Left ventricle myocardium inferior (tissue), 1 donor: ENCODE measurements at regions not wholly inside any gene's neighbourhood (a gene's known extent, or its start where the extent isn't known, plus 50 kb on each side); places are given as distances from the start of the nearest gene placed in this dataset.
A peak's percentile ranks its signal among the peaks of the same experiment; 100 is the strongest.

ENCODE experiments used
- DNase-seq: peaks from one replicate; pipeline ENCODE4 v3.0.0-alpha.2; 2020
- H3K27ac ChIP-seq: fragments of 200-600 bp; replicated peaks from 2 replicates; pipeline ENCODE4 v1.8.0; 2021
- H3K27me3 ChIP-seq: fragments of 200-600 bp; 2 replicates; pipeline ENCODE4 v1.8.0; 2021; ENCODE audit warnings: low read depth
- H3K36me3 ChIP-seq: fragments of 200-600 bp; 2 replicates; pipeline ENCODE4 v1.8.0; 2021
- H3K4me1 ChIP-seq: fragments of 200-600 bp; 2 replicates; pipeline ENCODE4 v1.8.0; 2021
- H3K4me3 ChIP-seq: fragments of 200-600 bp; 2 replicates; pipeline ENCODE4 v1.8.0; 2021; ENCODE audit warnings: mild to moderate bottlenecking, moderate library complexity
- H3K9me3 ChIP-seq: fragments of 200-600 bp; replicated peaks from 2 replicates; pipeline ENCODE4 v1.8.0; 2021
- intact Hi-C: fragments of 100-400 bp; cut with micrococcal nuclease; formaldehyde crosslinking; loops from one replicate; pipeline ENCODE4 v1.11.0; 2022
- TF ChIP-seq, protein P1 (sequence below): fragments of 200-600 bp; IDR thresholded peaks from 2 replicates; pipeline ENCODE4 v1.8.0; 2021; ENCODE audit warnings: antibody characterized with exemption, mild to moderate bottlenecking, borderline replicate concordance
- donor health status: DM: no; HTN: yes; CAD: no; lungs with severe emphysema.

DNA sequence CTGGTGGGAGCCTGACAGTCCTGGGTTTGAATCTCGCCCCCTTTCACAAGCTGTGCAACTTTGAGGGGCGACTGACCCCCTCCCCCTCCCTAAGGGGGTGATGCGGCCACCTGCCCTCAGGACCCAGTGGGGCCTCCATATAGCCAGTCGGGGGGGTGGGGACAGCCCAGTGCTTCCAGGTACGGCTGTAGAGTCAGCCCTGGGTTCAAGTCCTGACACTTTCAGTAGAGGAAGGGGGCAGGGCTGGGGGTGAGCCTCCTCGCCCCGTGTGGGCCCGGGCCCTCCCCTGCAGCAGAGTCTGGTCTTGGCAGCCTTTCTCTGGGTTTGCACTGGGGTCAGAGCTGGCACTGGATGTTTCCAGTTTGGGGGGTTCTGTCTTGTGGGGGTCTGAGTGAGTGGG lies 216.3 kb downstream of the C9orf50 start:
- H3K4me3 ChIP-seq, result no peak overlapping the region
- peaks cover 36% of the 10 kb centered on the region for H3K4me1 ChIP-seq
- H3K27me3 ChIP-seq, result no peaks in the 10 kb centered on the region
- no peak for DNase-seq
- H3K27ac ChIP-seq, result no peak overlapping the region
- H3K9me3 ChIP-seq, result no peaks in the 10 kb centered on the region
- H3K36me3 ChIP-seq, result no peaks in the 10 kb centered on the region
- TF ChIP-seq, protein P1, sequence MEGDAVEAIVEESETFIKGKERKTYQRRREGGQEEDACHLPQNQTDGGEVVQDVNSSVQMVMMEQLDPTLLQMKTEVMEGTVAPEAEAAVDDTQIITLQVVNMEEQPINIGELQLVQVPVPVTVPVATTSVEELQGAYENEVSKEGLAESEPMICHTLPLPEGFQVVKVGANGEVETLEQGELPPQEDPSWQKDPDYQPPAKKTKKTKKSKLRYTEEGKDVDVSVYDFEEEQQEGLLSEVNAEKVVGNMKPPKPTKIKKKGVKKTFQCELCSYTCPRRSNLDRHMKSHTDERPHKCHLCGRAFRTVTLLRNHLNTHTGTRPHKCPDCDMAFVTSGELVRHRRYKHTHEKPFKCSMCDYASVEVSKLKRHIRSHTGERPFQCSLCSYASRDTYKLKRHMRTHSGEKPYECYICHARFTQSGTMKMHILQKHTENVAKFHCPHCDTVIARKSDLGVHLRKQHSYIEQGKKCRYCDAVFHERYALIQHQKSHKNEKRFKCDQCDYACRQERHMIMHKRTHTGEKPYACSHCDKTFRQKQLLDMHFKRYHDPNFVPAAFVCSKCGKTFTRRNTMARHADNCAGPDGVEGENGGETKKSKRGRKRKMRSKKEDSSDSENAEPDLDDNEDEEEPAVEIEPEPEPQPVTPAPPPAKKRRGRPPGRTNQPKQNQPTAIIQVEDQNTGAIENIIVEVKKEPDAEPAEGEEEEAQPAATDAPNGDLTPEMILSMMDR, result no peak
- intact Hi-C loops, result no loop called here

DNA sequence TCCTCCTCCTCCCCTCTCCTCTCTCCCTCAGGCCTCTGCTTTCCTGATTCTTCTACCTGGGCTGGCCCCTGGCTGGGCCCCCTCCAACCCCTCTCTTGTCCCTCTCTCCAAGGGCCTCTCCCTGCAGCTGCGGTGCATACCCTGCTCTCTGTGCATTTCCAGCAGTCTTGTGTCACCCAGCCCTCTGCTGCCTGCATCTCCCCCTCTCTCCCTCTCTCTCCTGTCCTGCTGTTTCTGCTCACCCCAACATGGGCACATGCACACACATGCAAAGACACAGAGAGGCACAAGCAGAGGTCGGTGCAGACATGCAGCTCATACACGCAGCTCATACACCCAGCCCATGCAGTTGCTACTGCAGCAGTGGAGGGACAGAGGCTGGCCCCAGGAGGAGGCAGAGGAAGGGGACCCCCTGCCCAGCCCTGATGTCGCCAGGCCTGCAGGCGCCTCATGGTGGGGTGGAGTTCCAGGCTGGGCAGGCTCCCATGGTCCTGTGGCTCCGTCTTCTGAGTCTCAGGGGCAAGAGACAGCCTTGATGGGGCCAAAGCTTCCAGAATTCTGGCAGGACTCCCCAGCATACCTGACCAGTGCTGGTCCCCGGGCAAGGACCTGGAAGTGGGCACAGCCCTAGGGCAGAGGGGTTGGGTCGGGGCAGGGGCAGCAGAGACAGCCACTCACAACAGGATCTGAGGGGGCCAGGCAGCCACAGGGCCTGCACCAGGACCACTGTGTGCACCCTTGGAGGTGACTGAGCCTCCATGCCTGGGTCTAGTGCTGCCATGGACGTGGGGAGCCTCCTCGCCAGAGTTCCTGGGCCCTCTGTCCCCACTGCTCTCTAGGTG lies 216.9 kb downstream of the C9orf50 start:
- TF ChIP-seq, protein P1, result no peak
- no peaks in the 10 kb centered on the region for H3K9me3 ChIP-seq
- DNase-seq, result no peak
- no peaks in the 10 kb centered on the region for H3K36me3 ChIP-seq
- no peak overlapping the region for H3K4me3 ChIP-seq
- intact Hi-C loops, result no loop called here
- no peak overlapping the region for H3K27ac ChIP-seq
- peaks cover 42% of the 10 kb centered on the region for H3K4me1 ChIP-seq
- no peaks in the 10 kb centered on the region for H3K27me3 ChIP-seq

DNA sequence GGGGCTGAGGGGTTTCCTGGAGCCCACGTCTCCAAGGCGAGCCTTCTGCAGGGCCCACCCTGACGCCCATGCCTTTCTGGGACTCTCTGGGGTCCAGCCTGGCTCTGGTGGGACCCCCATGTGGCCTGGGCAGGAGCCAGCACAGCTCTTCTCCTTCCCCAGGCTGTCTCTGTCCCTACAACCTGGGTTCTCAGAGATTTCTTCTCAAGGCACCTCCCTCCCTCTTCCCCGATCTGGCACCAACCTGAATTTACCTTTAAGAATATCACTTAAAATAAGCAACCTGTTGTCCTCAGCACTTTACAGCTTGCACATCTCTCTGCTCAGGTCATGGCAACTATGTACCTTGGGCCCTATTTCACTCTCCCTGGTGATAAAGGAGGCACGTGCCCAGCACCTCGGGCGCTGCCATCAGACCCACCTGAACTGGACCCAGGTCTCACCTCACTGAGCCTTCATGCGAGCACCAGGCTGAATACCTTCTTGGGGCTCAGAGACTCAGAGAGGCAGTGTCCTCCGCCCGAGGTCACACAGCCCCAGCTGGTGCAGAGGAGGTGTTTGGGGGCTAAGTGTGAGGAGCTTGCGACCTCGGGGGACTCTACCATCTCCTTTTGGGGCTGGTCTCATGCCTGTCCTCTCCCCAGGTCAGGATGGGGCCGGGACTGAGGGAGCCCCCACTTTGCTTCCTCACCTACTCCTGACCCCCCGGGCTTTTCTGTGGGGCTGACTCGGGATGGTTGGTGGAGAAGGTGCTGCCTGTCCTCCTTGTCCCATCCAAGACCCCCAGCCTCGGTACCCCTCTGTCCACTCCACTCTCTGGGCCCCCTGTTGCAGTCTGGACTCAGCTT lies 217.7 kb downstream of the C9orf50 start:
- no peaks in the 10 kb centered on the region for H3K9me3 ChIP-seq
- TF ChIP-seq, protein P1, result no peak
- H3K4me3 ChIP-seq, result peak overlapping the region; percentile 29
- H3K27me3 ChIP-seq, result no peaks in the 10 kb centered on the region
- H3K36me3 ChIP-seq, result no peaks in the 10 kb centered on the region
- peaks cover 41% of the 10 kb centered on the region for H3K4me1 ChIP-seq
- DNase-seq, result no peak
- H3K27ac ChIP-seq, result peak overlapping the region; percentile 78
- intact Hi-C loops, result no loop called here

DNA sequence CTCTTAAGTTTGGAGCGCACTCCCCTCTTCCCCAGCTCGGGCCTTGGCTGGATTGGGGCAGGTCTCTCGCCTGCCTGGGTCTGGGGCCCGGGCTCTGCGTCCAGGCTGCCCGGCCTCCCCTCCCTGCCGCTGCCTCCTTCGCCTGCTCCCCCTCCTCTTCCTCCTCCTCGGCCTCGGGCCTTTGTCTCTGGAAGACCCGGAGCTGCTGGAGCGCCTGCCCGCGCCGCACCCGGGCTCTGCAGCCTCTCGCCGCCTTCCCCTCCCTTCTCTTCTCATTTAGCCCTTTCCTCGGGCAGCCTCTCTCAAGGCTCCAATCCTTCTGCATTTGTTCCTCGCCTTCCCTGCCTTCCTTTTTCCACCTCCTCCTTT lies 218.5 kb downstream of the C9orf50 start:
- H3K4me1 ChIP-seq, result peaks cover 39% of the 10 kb centered on the region
- no peaks in the 10 kb centered on the region for H3K9me3 ChIP-seq
- TF ChIP-seq, protein P1, result no peak
- no peaks in the 10 kb centered on the region for H3K36me3 ChIP-seq
- peak overlapping the region; percentile 78 for H3K27ac ChIP-seq
- no peak for DNase-seq
- peak overlapping the region; percentile 29 for H3K4me3 ChIP-seq
- intact Hi-C loops, result no loop called here
- H3K27me3 ChIP-seq, result no peaks in the 10 kb centered on the region

DNA sequence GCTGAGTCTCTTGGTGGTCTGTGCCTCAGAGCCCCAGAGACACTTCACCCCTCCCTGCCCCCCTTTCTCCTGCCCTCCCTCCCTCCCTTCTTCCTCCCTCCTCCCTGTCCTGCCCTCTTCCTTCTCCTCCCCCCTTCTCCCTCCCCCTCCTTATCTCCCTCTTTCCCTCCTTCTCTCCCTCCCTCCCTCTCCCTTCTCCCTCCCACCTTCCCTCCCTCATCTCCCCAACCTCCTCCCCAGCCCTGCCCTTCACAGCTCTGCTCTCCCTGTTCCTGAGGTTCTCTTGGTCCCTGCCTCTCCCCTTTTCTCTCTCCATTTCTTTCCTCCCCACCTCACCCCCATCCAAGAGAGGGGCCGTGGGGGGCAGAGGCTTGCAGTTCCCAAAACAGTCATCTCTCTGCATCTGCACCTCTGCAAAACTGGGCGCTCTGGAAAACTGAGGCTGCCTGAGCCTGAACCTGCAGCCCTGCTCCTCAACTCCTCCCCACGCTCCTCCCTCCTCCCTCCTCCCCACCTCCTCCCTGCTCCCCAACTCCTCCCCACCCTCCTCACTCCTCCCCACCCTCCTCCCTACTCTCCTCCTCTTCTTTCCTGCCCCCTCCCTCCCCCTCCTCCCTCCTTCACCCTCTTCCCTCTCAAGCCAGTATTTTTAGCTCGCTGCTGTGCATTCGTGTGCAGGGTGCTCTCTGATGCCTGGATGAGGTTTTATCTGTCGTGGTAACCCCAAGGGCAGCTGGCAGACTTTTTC lies 219.1 kb downstream of the C9orf50 start:
- H3K27me3 ChIP-seq, result no peaks in the 10 kb centered on the region

More for the DNA sequence above, 219.1 kb downstream of the C9orf50 start:
- intact Hi-C loops, result no loop called here
- TF ChIP-seq, protein P1, result no peak
- Histone ChIP-seq H3K27ac (peak overlapping the region; percentile 78), H3K4me3 (peak overlapping the region; percentile 29), H3K4me1 (peaks cover 39% of the 10 kb centered on the region), H3K9me3 (no peaks in the 10 kb centered on the region), H3K36me3 (no peaks in the 10 kb centered on the region)
- DNase-seq, result peak; percentile 35
